HG03039 (cell line): ENCODE measurements at regions not wholly inside any gene's neighbourhood (a gene's known extent, or its start where the extent isn't known, plus 50 kb on each side); places are given as distances from the start of the nearest gene placed in this dataset.
"Not testable (repeated sequence)": the region's sequence is repeated elsewhere in the genome, so short reads cannot be mapped to it uniquely, and the experiment has no call there.

Experiments used
- ATAC-seq: cut with Tn5 transposase; IDR thresholded peaks from one replicate; pipeline ENCODE4 v1.9.1; 2021; ENCODE audit warnings: mild to moderate bottlenecking, moderate library complexity; ENCODE audit not compliant: unreplicated experiment

GRCh38 chr2:171266102-171266501 is 105.4 kb upstream of the TLK1 start:
- no peak for ATAC-seq

- not testable (repeated sequence) for ATAC-seq
These were observed 100.8 kb upstream of the TLK1 start for GRCh38 chr2:171261529-171261928.

- peak; percentile 64 for ATAC-seq
These were observed 100.1 kb upstream of the TLK1 start for GRCh38 chr2:171260471-171261424.

- ATAC-seq = no peak
These were observed 94.0 kb upstream of the TLK1 start for GRCh38 chr2:171254666-171255065.

GRCh38 chr2:171253900-171254650 is 93.4 kb upstream of the TLK1 start:
- ATAC-seq = no peak

DNA sequence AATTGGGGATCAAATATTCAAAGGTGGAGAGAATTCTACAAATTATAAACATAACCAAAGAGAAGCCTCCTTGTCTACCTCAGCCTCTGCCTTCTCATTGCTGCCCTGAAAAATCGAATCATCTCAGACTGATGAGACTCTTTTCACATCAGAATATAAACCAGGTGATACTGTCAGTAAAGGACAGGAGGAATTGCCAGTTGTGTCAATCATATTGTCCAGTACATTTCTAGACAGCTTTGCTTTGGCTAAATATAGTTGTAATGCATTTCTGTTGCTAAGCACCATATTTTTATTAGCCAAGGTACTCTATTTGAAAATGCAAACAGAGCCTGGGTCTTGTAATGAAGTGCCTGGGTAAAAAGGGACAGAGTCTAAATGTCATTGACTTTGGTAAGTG is 92.6 kb upstream of the TLK1 start:
- no peak for ATAC-seq

GRCh38 chr2:171249689-171250088 is 89.0 kb upstream of the TLK1 start:
- no peak for ATAC-seq

DNA sequence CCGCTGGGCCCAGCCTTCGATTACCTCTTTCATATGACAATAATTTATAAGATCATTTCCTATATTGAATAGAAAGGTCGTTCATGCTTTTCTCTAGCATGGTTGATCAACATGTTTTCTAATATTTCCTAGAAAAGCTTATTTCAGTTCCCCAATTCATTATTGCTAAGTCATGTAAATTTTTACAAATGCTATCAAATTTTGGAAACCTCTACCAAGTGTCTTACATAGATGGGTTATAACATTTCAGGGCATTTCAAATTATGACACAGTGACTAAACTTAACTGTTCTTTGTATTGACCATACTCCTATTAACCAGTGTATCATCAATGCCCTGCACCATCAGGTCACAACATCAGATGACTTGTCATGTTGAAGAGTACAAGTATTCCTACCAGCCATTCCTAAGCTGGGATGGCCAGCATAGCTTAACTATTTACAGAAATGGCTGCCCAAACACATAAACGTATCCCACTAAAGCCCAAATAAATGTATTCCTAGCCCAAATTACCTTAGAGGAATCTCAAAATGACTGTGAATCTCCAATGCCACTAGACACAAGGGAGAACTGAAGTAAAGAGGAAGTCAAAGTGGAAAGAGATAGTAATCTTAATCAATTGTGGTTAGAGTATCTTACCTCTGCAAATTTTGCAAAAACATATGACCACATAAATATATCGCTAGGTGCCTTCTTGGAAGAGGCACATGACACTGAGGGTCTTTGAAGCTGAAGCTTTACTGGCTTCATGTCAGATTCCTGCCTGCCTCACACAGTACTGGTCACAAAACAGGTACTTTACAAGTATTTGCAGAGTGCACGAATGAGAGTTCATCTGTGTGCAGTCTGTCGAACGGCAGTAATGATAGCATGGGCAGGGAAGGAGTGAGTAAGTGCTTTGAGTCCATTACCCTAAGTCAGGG is 87.3 kb upstream of the TLK1 start:
- no peak for ATAC-seq

DNA sequence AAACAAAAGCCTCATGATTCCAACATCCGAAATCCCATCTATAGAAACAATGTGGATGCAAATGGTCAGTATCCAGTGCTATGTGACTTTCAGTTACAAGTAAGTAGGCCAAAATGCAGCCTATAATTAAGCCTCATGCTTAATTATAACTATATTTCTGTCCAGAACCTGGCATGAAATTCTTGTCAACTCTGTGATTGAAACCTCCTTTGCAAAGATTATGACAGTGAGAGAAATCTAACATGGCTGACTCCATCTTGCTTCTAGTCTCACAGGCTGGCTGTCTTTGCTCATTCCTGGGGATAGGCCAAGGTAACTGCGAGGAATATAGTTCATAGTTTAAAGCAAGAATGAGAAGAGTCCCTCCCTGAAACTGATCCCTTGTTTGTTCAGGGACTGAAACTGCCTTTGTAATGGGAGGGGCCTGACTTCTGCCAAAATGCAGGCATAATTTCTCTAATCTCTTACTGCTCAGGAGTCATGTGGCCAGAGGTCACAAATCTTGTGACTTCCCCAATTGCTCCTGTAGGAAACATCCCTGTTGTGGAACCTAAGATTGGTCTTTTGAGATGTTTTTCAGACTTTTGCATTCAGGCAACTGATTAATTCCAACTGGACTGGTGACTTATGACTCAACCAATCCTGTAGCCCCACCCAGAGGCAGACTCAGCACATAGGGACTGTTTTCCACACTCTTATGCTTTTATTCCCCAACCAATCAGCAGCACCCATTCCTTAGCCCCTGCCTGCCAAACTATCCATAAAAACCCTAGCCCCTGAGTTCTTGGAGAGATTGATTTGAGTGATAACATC is 84.5 kb upstream of the TLK1 start:
- ATAC-seq = no peak

DNA sequence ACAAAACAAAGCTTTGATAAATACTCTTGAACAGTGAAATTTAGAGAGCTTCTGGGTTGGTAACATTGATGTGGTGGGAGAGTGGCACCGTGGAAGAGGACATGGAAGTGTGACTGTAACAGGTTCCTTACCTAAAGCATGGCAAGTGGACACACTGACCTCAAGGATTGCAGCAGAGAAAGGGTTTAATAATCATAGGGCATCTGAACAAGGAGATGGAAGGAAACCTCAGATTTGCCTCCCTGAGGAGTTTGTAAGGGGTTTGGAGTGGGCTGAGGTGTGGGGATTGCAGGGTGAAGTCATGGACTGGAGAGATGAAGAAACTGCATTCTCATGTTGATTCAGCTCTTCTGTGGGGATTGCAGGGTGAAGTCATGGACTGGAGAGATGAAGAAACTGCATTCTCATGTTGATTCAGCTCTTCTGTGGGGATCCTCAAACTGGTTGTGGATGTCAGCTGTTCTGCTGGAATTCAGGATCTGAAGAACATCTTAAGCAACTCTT is 83.8 kb upstream of the TLK1 start:
- no peak for ATAC-seq

DNA sequence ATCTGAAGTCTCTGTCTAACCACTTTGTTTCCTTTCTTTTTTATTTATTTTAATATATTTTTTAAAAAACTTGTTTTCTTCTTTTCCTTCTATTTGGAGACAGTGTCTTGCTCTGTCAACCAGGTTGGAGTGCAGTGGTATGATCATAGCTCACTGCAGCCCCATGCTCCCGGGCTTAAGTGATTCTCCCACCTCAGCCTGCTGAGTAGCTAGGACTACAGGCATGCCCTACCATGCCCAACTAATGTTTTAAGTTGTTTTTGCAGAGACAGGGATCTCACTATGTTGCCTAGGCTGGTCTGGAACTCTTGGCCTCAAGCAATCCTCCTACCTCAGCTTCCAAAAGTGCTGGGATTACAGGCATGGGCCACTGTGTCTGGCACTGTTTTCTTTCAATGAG is 81.1 kb upstream of the TLK1 start:
- ATAC-seq = no peak

DNA sequence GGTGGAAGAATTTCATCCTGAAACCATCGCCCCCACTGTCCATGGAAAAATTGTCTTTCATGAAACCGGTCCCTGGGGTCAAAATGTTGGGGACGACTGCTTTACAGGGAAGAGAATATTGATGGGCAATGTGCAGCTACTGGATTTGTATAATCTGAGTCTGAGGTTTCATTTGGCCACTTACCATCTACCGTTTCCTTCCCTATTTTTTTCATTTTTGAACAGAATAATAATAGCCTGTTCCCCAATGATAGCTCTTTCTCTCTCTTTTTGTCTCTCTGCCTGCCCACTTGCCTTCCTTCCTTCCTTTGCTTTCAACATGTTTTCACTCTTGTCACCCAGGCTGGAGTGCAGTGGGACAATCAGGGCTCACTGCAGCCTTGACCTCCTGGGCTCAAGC is 78.3 kb upstream of the TLK1 start:
- ATAC-seq = no peak

GRCh38 chr2:171237751-171238505 is 77.2 kb upstream of the TLK1 start:
- no peak for ATAC-seq

GRCh38 chr2:171235262-171235881 is 74.7 kb upstream of the TLK1 start:
- no peak for ATAC-seq

GRCh38 chr2:171230176-171230575 is 69.5 kb upstream of the TLK1 start:
- ATAC-seq = no peak

- no peak for ATAC-seq
These were observed 68.1 kb upstream of the TLK1 start for GRCh38 chr2:171228826-171229225.

- no peak for ATAC-seq
These were observed 66.5 kb upstream of the TLK1 start for GRCh38 chr2:171227066-171227782.

GRCh38 chr2:171226461-171226860 is 65.8 kb upstream of the TLK1 start:
- no peak for ATAC-seq
